ENCODE measurements at regions not wholly inside any gene's neighbourhood (a gene's known extent, or its start where the extent isn't known, plus 50 kb on each side); places are given as distances from the start of the nearest gene placed in this dataset.
"Not testable (repeated sequence)": the region's sequence is repeated elsewhere in the genome, so short reads cannot be mapped to it uniquely, and the experiment has no call there.

GRCh38 chr5:124490315-124490714 is 256.1 kb downstream of the ZNF608 start:
- H3K4me3 ChIP-seq (ENCODE audit: low read length); DNase-seq (ENCODE audit: low read depth, low spot score); H3K27me3 ChIP-seq (ENCODE audit: control insufficient read depth, insufficient read depth, low read length); H3K27ac ChIP-seq (ENCODE audit: low read length); H3K36me3 ChIP-seq (ENCODE audit: control insufficient read depth, insufficient read depth, low read length); H3K9me3 ChIP-seq (ENCODE audit: control insufficient read depth, insufficient read depth, low read length); H3K4me1 ChIP-seq (ENCODE audit: control insufficient read depth, insufficient read depth, low read length): not testable (repeated sequence)
- WGBS (ENCODE audit: insufficient coverage, insufficient read length): no CpG with 5 or more reads among the region's 2 CpGs

GRCh38 chr5:124481419-124481818 is 265.0 kb downstream of the ZNF608 start:
- Histone ChIP-seq H3K4me3 (ENCODE audit: low read length) (no peak overlapping the region), H3K36me3 (ENCODE audit: control insufficient read depth, insufficient read depth, low read length) (no peaks in the 10 kb centered on the region), H3K27ac (ENCODE audit: low read length) (no peak overlapping the region), H3K9me3 (ENCODE audit: control insufficient read depth, insufficient read depth, low read length) (no peaks in the 10 kb centered on the region), H3K27me3 (ENCODE audit: control insufficient read depth, insufficient read depth, low read length) (no peaks in the 10 kb centered on the region), H3K4me1 (ENCODE audit: control insufficient read depth, insufficient read depth, low read length) (peaks cover 4% of the 10 kb centered on the region)
- DNase-seq (ENCODE audit: low read depth, low spot score): no peak
- no CpG with 5 or more reads among the region's 4 CpGs for WGBS (ENCODE audit: insufficient coverage, insufficient read length)

- H3K27me3 ChIP-seq (ENCODE audit: control insufficient read depth, insufficient read depth, low read length): no peaks in the 10 kb centered on the region
- H3K9me3 ChIP-seq (ENCODE audit: control insufficient read depth, insufficient read depth, low read length): no peaks in the 10 kb centered on the region
- no CpG with 5 or more reads among the region's 5 CpGs for WGBS (ENCODE audit: insufficient coverage, insufficient read length)
- H3K27ac ChIP-seq (ENCODE audit: low read length): no peak overlapping the region
- no peak for DNase-seq (ENCODE audit: low read depth, low spot score)
- peaks cover 4% of the 10 kb centered on the region for H3K4me1 ChIP-seq (ENCODE audit: control insufficient read depth, insufficient read depth, low read length)
- H3K36me3 ChIP-seq (ENCODE audit: control insufficient read depth, insufficient read depth, low read length): no peaks in the 10 kb centered on the region
- no peak overlapping the region for H3K4me3 ChIP-seq (ENCODE audit: low read length)
Measured at GRCh38 chr5:124480964-124481363, 265.5 kb downstream of the ZNF608 start.

- no peak for DNase-seq (ENCODE audit: low read depth, low spot score)
- Histone ChIP-seq H3K27me3 (ENCODE audit: control insufficient read depth, insufficient read depth, low read length) (no peaks in the 10 kb centered on the region), H3K4me1 (ENCODE audit: control insufficient read depth, insufficient read depth, low read length) (peaks cover 4% of the 10 kb centered on the region), H3K4me3 (ENCODE audit: low read length) (no peak overlapping the region), H3K27ac (ENCODE audit: low read length) (no peak overlapping the region), H3K36me3 (ENCODE audit: control insufficient read depth, insufficient read depth, low read length) (no peaks in the 10 kb centered on the region), H3K9me3 (ENCODE audit: control insufficient read depth, insufficient read depth, low read length) (no peaks in the 10 kb centered on the region)
- WGBS (ENCODE audit: insufficient coverage, insufficient read length): no CpG with 5 or more reads among the region's 1 CpG
Measured at GRCh38 chr5:124480022-124480421, 266.4 kb downstream of the ZNF608 start.

GRCh38 chr5:124478264-124478663 is 268.2 kb downstream of the ZNF608 start:
- no CpG with 5 or more reads among the region's 1 CpG for WGBS (ENCODE audit: insufficient coverage, insufficient read length)
- no peak overlapping the region for H3K27ac ChIP-seq (ENCODE audit: low read length)
- no peak for DNase-seq (ENCODE audit: low read depth, low spot score)
- no peaks in the 10 kb centered on the region for H3K36me3 ChIP-seq (ENCODE audit: control insufficient read depth, insufficient read depth, low read length)
- H3K4me3 ChIP-seq (ENCODE audit: low read length): no peak overlapping the region
- no peaks in the 10 kb centered on the region for H3K9me3 ChIP-seq (ENCODE audit: control insufficient read depth, insufficient read depth, low read length)
- H3K27me3 ChIP-seq (ENCODE audit: control insufficient read depth, insufficient read depth, low read length): no peaks in the 10 kb centered on the region
- H3K4me1 ChIP-seq (ENCODE audit: control insufficient read depth, insufficient read depth, low read length): peaks cover 4% of the 10 kb centered on the region

GRCh38 chr5:124477577-124477976 is 268.9 kb downstream of the ZNF608 start:
- no peak for DNase-seq (ENCODE audit: low read depth, low spot score)
- Histone ChIP-seq H3K36me3 (ENCODE audit: control insufficient read depth, insufficient read depth, low read length) (no peaks in the 10 kb centered on the region), H3K9me3 (ENCODE audit: control insufficient read depth, insufficient read depth, low read length) (no peaks in the 10 kb centered on the region), H3K4me3 (ENCODE audit: low read length) (no peak overlapping the region), H3K27ac (ENCODE audit: low read length) (no peak overlapping the region), H3K27me3 (ENCODE audit: control insufficient read depth, insufficient read depth, low read length) (no peaks in the 10 kb centered on the region), H3K4me1 (ENCODE audit: control insufficient read depth, insufficient read depth, low read length) (peaks cover 4% of the 10 kb centered on the region)
- no CpG with 5 or more reads among the region's 2 CpGs for WGBS (ENCODE audit: insufficient coverage, insufficient read length)

- no peaks in the 10 kb centered on the region for H3K27me3 ChIP-seq (ENCODE audit: control insufficient read depth, insufficient read depth, low read length)
- H3K4me1 ChIP-seq (ENCODE audit: control insufficient read depth, insufficient read depth, low read length): peaks cover 4% of the 10 kb centered on the region
- WGBS (ENCODE audit: insufficient coverage, insufficient read length): no CpG with 5 or more reads among the region's 1 CpG
- DNase-seq (ENCODE audit: low read depth, low spot score): no peak
- no peak overlapping the region for H3K4me3 ChIP-seq (ENCODE audit: low read length)
- H3K9me3 ChIP-seq (ENCODE audit: control insufficient read depth, insufficient read depth, low read length): no peaks in the 10 kb centered on the region
- no peak overlapping the region for H3K27ac ChIP-seq (ENCODE audit: low read length)
- no peaks in the 10 kb centered on the region for H3K36me3 ChIP-seq (ENCODE audit: control insufficient read depth, insufficient read depth, low read length)
Measured at GRCh38 chr5:124477062-124477461, 269.4 kb downstream of the ZNF608 start.

GRCh38 chr5:124474528-124475215 is 271.8 kb downstream of the ZNF608 start:
- H3K4me3 ChIP-seq (ENCODE audit: low read length): no peak overlapping the region
- no CpG with 5 or more reads among the region's 3 CpGs for whole genome bisulfite sequencing (ENCODE audit: insufficient coverage, insufficient read length)
- H3K36me3 ChIP-seq (ENCODE audit: control insufficient read depth, insufficient read depth, low read length): no peaks in the 10 kb centered on the region
- no peaks in the 10 kb centered on the region for H3K27me3 ChIP-seq (ENCODE audit: control insufficient read depth, insufficient read depth, low read length)
- no peak for DNase-seq (ENCODE audit: low read depth, low spot score)
- H3K27ac ChIP-seq (ENCODE audit: low read length): no peak overlapping the region
- no peaks in the 10 kb centered on the region for H3K9me3 ChIP-seq (ENCODE audit: control insufficient read depth, insufficient read depth, low read length)
- H3K4me1 ChIP-seq (ENCODE audit: control insufficient read depth, insufficient read depth, low read length): peaks cover 4% of the 10 kb centered on the region

- H3K27ac ChIP-seq (ENCODE audit: low read length): no peak overlapping the region
- no peaks in the 10 kb centered on the region for H3K36me3 ChIP-seq (ENCODE audit: control insufficient read depth, insufficient read depth, low read length)
- H3K4me1 ChIP-seq (ENCODE audit: control insufficient read depth, insufficient read depth, low read length): no peaks in the 10 kb centered on the region; the same call in 1 of the 2 replicates
- no peaks in the 10 kb centered on the region for H3K9me3 ChIP-seq (ENCODE audit: control insufficient read depth, insufficient read depth, low read length)
- no peak overlapping the region for H3K4me3 ChIP-seq (ENCODE audit: low read length)
- WGBS (ENCODE audit: insufficient coverage, insufficient read length): no CpG with 5 or more reads among the region's 5 CpGs
- no peaks in the 10 kb centered on the region for H3K27me3 ChIP-seq (ENCODE audit: control insufficient read depth, insufficient read depth, low read length)
- DNase-seq (ENCODE audit: low read depth, low spot score): peak; percentile 57
Measured at GRCh38 chr5:124468671-124469411, 277.6 kb downstream of the ZNF608 start.

GRCh38 chr5:124467745-124468144 is 278.7 kb downstream of the ZNF608 start:
- H3K4me1 ChIP-seq (ENCODE audit: control insufficient read depth, insufficient read depth, low read length): no peaks in the 10 kb centered on the region; the same call in 1 of the 2 replicates
- no peaks in the 10 kb centered on the region for H3K27me3 ChIP-seq (ENCODE audit: control insufficient read depth, insufficient read depth, low read length)
- no peak for DNase-seq (ENCODE audit: low read depth, low spot score)
- WGBS (ENCODE audit: insufficient coverage, insufficient read length): no CpG with 5 or more reads among the region's 1 CpG
- no peaks in the 10 kb centered on the region for H3K36me3 ChIP-seq (ENCODE audit: control insufficient read depth, insufficient read depth, low read length)
- no peaks in the 10 kb centered on the region for H3K9me3 ChIP-seq (ENCODE audit: control insufficient read depth, insufficient read depth, low read length)
- no peak overlapping the region for H3K27ac ChIP-seq (ENCODE audit: low read length)
- no peak overlapping the region for H3K4me3 ChIP-seq (ENCODE audit: low read length)

Data from iPS DF 6.9 (cell line).